ENCODE measurements at regions not wholly inside any gene's neighbourhood (a gene's known extent, or its start where the extent isn't known, plus 50 kb on each side); places are given as distances from the start of the nearest gene placed in this dataset.
"Not testable (repeated sequence)": the region's sequence is repeated elsewhere in the genome, so short reads cannot be mapped to it uniquely, and the experiment has no call there.

GRCh38 chr11:50178737-50179136 lies 146.1 kb downstream of the OR4C45 start:
- DNase-seq (no peak), ATAC-seq (ENCODE audit: low read depth) (no peak)
- H3K4me3 Mint-ChIP-seq = no peak overlapping the region
- POLR2A ChIA-PET = no interaction called here
- H3K36me3 Mint-ChIP-seq (ENCODE audit: low read depth) = no peaks in the 10 kb centered on the region
- intact Hi-C loops (cut with micrococcal nuclease) = no loop called here
- H3K9me3 Mint-ChIP-seq = peaks cover 8% of the 10 kb centered on the region
- CTCF ChIA-PET = no interaction called here
- H3K27me3 Mint-ChIP-seq = no peaks in the 10 kb centered on the region
- H3K4me1 Mint-ChIP-seq = no peaks in the 10 kb centered on the region
- H3K27ac Mint-ChIP-seq = no peak overlapping the region
- TF ChIP-seq CTCF (IDR thresholded peaks at IDR 0.05) = no peak

- no peaks in the 10 kb centered on the region for H3K4me1 Mint-ChIP-seq
- H3K27ac Mint-ChIP-seq = no peak overlapping the region
- no peak overlapping the region for H3K4me3 Mint-ChIP-seq
- peaks cover 13% of the 10 kb centered on the region for H3K9me3 Mint-ChIP-seq
- no peak for TF ChIP-seq CTCF (IDR thresholded peaks at IDR 0.05)
- no peak for DNase-seq
- intact Hi-C loops (cut with micrococcal nuclease) = no loop called here
- H3K27me3 Mint-ChIP-seq = no peaks in the 10 kb centered on the region
- ChIA-PET POLR2A (no interaction called here), CTCF (no interaction called here)
- ATAC-seq (ENCODE audit: low read depth) = no peak
- no peaks in the 10 kb centered on the region for H3K36me3 Mint-ChIP-seq (ENCODE audit: low read depth)
Measured at GRCh38 chr11:50181334-50181733, 148.7 kb downstream of the OR4C45 start.

- ChIA-PET CTCF (no interaction called here), POLR2A (no interaction called here)
- Mint-ChIP-seq H3K36me3 (ENCODE audit: low read depth) (no peaks in the 10 kb centered on the region), H3K27me3 (no peaks in the 10 kb centered on the region), H3K9me3 (peaks cover 13% of the 10 kb centered on the region), H3K27ac (no peak overlapping the region), H3K4me1 (no peaks in the 10 kb centered on the region), H3K4me3 (no peak overlapping the region)
- intact Hi-C loops (cut with micrococcal nuclease) = no loop called here
- DNase-seq (no peak), ATAC-seq (ENCODE audit: low read depth) (no peak)
- no peak for TF ChIP-seq CTCF (IDR thresholded peaks at IDR 0.05)
Measured at GRCh38 chr11:50182486-50182885, 149.8 kb downstream of the OR4C45 start.

- peaks cover 12% of the 10 kb centered on the region for H3K9me3 Mint-ChIP-seq
- H3K27ac Mint-ChIP-seq; H3K4me1 Mint-ChIP-seq; intact Hi-C loops (cut with micrococcal nuclease); POLR2A ChIA-PET; H3K4me3 Mint-ChIP-seq; DNase-seq; H3K27me3 Mint-ChIP-seq; CTCF ChIA-PET; H3K36me3 Mint-ChIP-seq (ENCODE audit: low read depth); ATAC-seq (ENCODE audit: low read depth): not testable (repeated sequence)
Measured at GRCh38 chr11:50183170-50183569, 150.5 kb downstream of the OR4C45 start.

- POLR2A ChIA-PET = no interaction called here
- Mint-ChIP-seq H3K27ac (no peak overlapping the region), H3K27me3 (no peaks in the 10 kb centered on the region), H3K4me3 (no peak overlapping the region), H3K9me3 (peaks cover 5% of the 10 kb centered on the region), H3K36me3 (ENCODE audit: low read depth) (no peaks in the 10 kb centered on the region), H3K4me1 (no peaks in the 10 kb centered on the region)
- CTCF ChIA-PET = no interaction called here
- no peak for TF ChIP-seq CTCF (IDR thresholded peaks at IDR 0.05)
- intact Hi-C loops (cut with micrococcal nuclease) = no loop called here
- no peak for ATAC-seq (ENCODE audit: low read depth)
- DNase-seq = no peak
Measured at GRCh38 chr11:50186146-50186545, 153.5 kb downstream of the OR4C45 start.

- DNase-seq (no peak), ATAC-seq (ENCODE audit: low read depth) (no peak)
- no peaks in the 10 kb centered on the region for H3K27me3 Mint-ChIP-seq
- ChIA-PET POLR2A (no interaction called here), CTCF (no interaction called here)
- no peaks in the 10 kb centered on the region for H3K4me1 Mint-ChIP-seq
- no peak overlapping the region for H3K4me3 Mint-ChIP-seq
- TF ChIP-seq CTCF (IDR thresholded peaks at IDR 0.05) = no peak
- intact Hi-C loops (cut with micrococcal nuclease) = no loop called here
- no peaks in the 10 kb centered on the region for H3K36me3 Mint-ChIP-seq (ENCODE audit: low read depth)
- H3K9me3 Mint-ChIP-seq = peaks cover 5% of the 10 kb centered on the region
- no peak overlapping the region for H3K27ac Mint-ChIP-seq
Measured at GRCh38 chr11:50187220-50187619, 154.5 kb downstream of the OR4C45 start.
